ENCODE measurements at regions not wholly inside any gene's neighbourhood (a gene's known extent, or its start where the extent isn't known, plus 50 kb on each side); places are given as distances from the start of the nearest gene placed in this dataset.

DNA sequence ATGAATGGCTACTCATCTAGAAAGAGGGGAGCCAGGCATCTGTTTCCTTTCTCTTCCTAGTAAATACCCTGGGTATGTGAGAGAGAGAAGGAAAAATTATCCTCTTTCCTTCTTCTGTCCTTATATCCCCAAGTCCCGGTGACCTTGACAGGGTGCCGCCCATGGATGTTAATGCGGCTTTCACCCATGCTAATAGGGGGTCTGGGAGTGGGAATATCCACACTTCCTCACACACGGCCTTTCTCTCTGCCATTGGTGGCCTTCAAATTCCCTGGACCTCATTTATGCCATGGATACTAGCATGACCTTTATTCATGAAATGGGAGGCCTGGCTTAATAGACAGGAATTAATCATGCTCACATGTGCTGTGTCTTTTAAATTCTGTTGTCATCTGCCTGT is 159.0 kb upstream of the NOX3 start:
- H3K9ac ChIP-seq (ENCODE audit: low read length): no peak overlapping the region
- POLR2A ChIA-PET: no interaction called here

More for the DNA sequence above, 159.0 kb upstream of the NOX3 start:
- RAD21 ChIA-PET (ENCODE audit: low non-redundant PET in 1 of 2, low total read pairs in 2 of 2, uncharacterized antibody in 2 of 2, unreplicated experiment in 2 of 2): no interaction called here
- TF ChIP-seq ZFX (IDR thresholded peaks at IDR 0.05) (no peak), ZNF274 (IDR thresholded peaks at IDR 0.05; ENCODE audit: low read depth, low read length) (no peak), POLR2AphosphoS5 (IDR thresholded peaks at IDR 0.05; ENCODE audit: low read depth, low read length) (no peak), EZH2 (IDR thresholded peaks at IDR 0.05) (no peak), FOSL1 (IDR thresholded peaks at IDR 0.05; ENCODE audit: low read depth) (no peak), SP1 (IDR thresholded peaks at IDR 0.05; ENCODE audit: low read depth) (no peak), TCF7L2 (IDR thresholded peaks at IDR 0.05; ENCODE audit: borderline replicate concordance, extremely low read depth, insufficient read depth, insufficient read length) (no peak), CTCF (IDR thresholded peaks at IDR 0.05 in 2 of 3, conservative IDR thresholded peaks at IDR 0.05 in 1 of 3; ENCODE audit: borderline replicate concordance in 1 of 3, insufficient read depth in 1 of 3, low read depth in 2 of 3, low read length in 2 of 3) (no peak), CEBPB (IDR thresholded peaks at IDR 0.05; ENCODE audit: low read depth) (no peak), YY1 (IDR thresholded peaks at IDR 0.05; ENCODE audit: extremely low read depth, insufficient replicate concordance, low read depth, low read length) (no peak), SRF (IDR thresholded peaks at IDR 0.05; ENCODE audit: low read depth) (no peak), RAD21 (IDR thresholded peaks at IDR 0.05; ENCODE audit: low read depth) (no peak), EGR1 (IDR thresholded peaks at IDR 0.05; ENCODE audit: low read depth) (no peak)
- TF ChIP-seq, protein P1, sequence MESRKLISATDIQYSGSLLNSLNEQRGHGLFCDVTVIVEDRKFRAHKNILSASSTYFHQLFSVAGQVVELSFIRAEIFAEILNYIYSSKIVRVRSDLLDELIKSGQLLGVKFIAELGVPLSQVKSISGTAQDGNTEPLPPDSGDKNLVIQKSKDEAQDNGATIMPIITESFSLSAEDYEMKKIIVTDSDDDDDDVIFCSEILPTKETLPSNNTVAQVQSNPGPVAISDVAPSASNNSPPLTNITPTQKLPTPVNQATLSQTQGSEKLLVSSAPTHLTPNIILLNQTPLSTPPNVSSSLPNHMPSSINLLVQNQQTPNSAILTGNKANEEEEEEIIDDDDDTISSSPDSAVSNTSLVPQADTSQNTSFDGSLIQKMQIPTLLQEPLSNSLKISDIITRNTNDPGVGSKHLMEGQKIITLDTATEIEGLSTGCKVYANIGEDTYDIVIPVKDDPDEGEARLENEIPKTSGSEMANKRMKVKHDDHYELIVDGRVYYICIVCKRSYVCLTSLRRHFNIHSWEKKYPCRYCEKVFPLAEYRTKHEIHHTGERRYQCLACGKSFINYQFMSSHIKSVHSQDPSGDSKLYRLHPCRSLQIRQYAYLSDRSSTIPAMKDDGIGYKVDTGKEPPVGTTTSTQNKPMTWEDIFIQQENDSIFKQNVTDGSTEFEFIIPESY (IDR thresholded peaks at IDR 0.05; ENCODE audit: extremely low read depth, insufficient replicate concordance, low read length): no peak
- TF ChIP-seq, protein P2, sequence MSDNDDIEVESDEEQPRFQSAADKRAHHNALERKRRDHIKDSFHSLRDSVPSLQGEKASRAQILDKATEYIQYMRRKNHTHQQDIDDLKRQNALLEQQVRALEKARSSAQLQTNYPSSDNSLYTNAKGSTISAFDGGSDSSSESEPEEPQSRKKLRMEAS (IDR thresholded peaks at IDR 0.05): no peak
- Histone ChIP-seq H3K4me3 (replicated peaks in 1 of 2; ENCODE audit: low read depth in 1 of 2, low read length in 2 of 2) (no peak overlapping the region), H3K4me1 (ENCODE audit: control insufficient read depth in 1 of 2, insufficient read depth in 2 of 2, low read length in 2 of 2) (no peaks in the 10 kb centered on the region), H3K27me3 (ENCODE audit: insufficient read depth, low read length) (no peaks in the 10 kb centered on the region), H3K36me3 (ENCODE audit: control insufficient read depth in 1 of 2, insufficient read depth in 2 of 2, low read length in 2 of 2) (no peaks in the 10 kb centered on the region), H2AFZ (ENCODE audit: low read depth, low read length, poor library complexity, severe bottlenecking) (no peak overlapping the region), H3K9me3 (ENCODE audit: control insufficient read depth in 1 of 2, insufficient read depth in 1 of 2, low read depth in 1 of 2, low read length in 2 of 2) (peaks cover 3 to 5% of the 10 kb centered on the region in 2 experiments; a peak in 1 of 4 replicates), H3K4me2 (ENCODE audit: low read length) (no peak overlapping the region), H4K20me1 (ENCODE audit: insufficient read depth) (no peaks in the 10 kb centered on the region), H3K9me2 (ENCODE audit: insufficient read depth) (no peaks in the 10 kb centered on the region; the same call in 1 of the 2 replicates), H3K27ac (ENCODE audit: low read depth, low read length) (no peak overlapping the region), H3K79me2 (ENCODE audit: insufficient read depth, low read length) (no peaks in the 10 kb centered on the region)
- ATAC-seq (no peak), DNase-seq (ENCODE audit: low read depth, low spot score) (no peak)
- no TSS peak for BruUV-seq (replicated peaks)
- intact Hi-C loops (cut with micrococcal nuclease): no loop called here
- CTCF ChIA-PET: no interaction called here
